Body of pancreas (tissue), 4 donors: ENCODE measurements at regions not wholly inside any gene's neighbourhood (a gene's known extent, or its start where the extent isn't known, plus 50 kb on each side); places are given as distances from the start of the nearest gene placed in this dataset.

ENCODE experiments used
- ATAC-seq: fragments of 150-250 bp; one replicate; pipeline ENCODE4 v1.9.1; 2016
- DNase-seq, 4 donors: peaks; one replicate each; pipeline ENCODE4 v3.0.0-alpha.2; 2019
- H3K27ac ChIP-seq, 4 donors: fragments of 200-600 bp; sonication (generic); 1 replicate in 3 of 4; 2 replicates in 1 of 4; pipeline versions ENCODE4 v1.5.1 to v1.6.1; 2016 to 2019; ENCODE audit warnings: mild to moderate bottlenecking in 1 of 4, mixed read lengths in 1 of 4, moderate library complexity in 1 of 4
- H3K27me3 ChIP-seq, 2 donors: fragments of 200-600 bp; sonication (generic); one replicate each; pipeline ENCODE4 v1.6.0; 2016; ENCODE audit warnings: mild to moderate bottlenecking in 1 of 2
- H3K36me3 ChIP-seq, 2 donors: fragments of 200-600 bp; sonication (generic); replicated peaks in 1 of 2; 2 replicates each; pipeline ENCODE4 v1.5.1; 2016; ENCODE audit warnings: low read depth in 2 of 2; ENCODE audit not compliant: insufficient read depth in 1 of 2
- H3K4me1 ChIP-seq: fragments of 200-600 bp; sonication (generic); one replicate; pipeline ENCODE4 v1.6.0; 2016
- H3K4me3 ChIP-seq, 2 donors: fragments of 200-600 bp; sonication (generic); 1 replicate in 1 of 2; 2 replicates in 1 of 2; pipeline ENCODE4 v1.5.1; 2016 to 2019
- H3K9me3 ChIP-seq, 3 donors: fragments of 200-600 bp; sonication (generic); 1 replicate in 2 of 3; 2 replicates in 1 of 3; pipeline ENCODE4 v1.5.1; 2016
- CTCF ChIP-seq, 7 experiments: fragments of 450-650 bp in 4 of 7; fragments of 200-600 bp in 3 of 7; sonication (generic) in 3 of 7; IDR thresholded peaks; one replicate each; pipeline ENCODE4 v1.5.1; 2016 to 2019; ENCODE audit warnings: antibody characterized with exemption in 7 of 7
- POLR2A ChIP-seq, 3 donors: fragments of 450-650 bp; IDR thresholded peaks; one replicate each; pipeline ENCODE4 v1.6.1; 2016; ENCODE audit warnings: antibody characterized with exemption in 3 of 3, mild to moderate bottlenecking in 2 of 3
- WGBS, 2 donors: methylation state at CpG; one replicate each; pipeline ENCODE4 v1.1.5; 2017; 5-methylcytosine and 5-hydroxymethylcytosine counted together
- intact Hi-C: fragments of 100-400 bp; cut with DNase I; formaldehyde crosslinking; loops from one replicate; pipeline ENCODE4 v1.15.1; 2023

GRCh38 chr22:47435204-47435487, 672.7 kb downstream of the TBC1D22A start:
- Histone ChIP-seq H3K4me3 (no peak overlapping the region), H3K36me3 (no peaks in the 10 kb centered on the region), H3K27me3 (no peaks in the 10 kb centered on the region), H3K9me3 (peaks cover 0 to 4% (median 0%) of the 10 kb centered on the region in 3 donors), H3K27ac (no peak overlapping the region), H3K4me1 (no peaks in the 10 kb centered on the region)
- DNase-seq (no peak), ATAC-seq (no peak)
- TF ChIP-seq POLR2A (IDR thresholded peaks at IDR 0.05): no peak
- TF ChIP-seq CTCF (IDR thresholded peaks at IDR 0.05): no peak
- intact Hi-C loops: no loop called here
- 62 to 65% methylated on average over 5 of the region's 5 CpGs for WGBS, 2 donors

GRCh38 chr22:47434336-47435203, 672.1 kb downstream of the TBC1D22A start:
- no peak overlapping the region for H3K4me3 ChIP-seq
- H3K36me3 ChIP-seq: no peaks in the 10 kb centered on the region
- TF ChIP-seq CTCF (IDR thresholded peaks at IDR 0.05) (no peak), POLR2A (IDR thresholded peaks at IDR 0.05) (no peak)
- H3K4me1 ChIP-seq: no peaks in the 10 kb centered on the region
- peaks cover 0 to 4% (median 0%) of the 10 kb centered on the region in 3 donors for H3K9me3 ChIP-seq
- ATAC-seq (no peak), DNase-seq (no peak)
- no peaks in the 10 kb centered on the region for H3K27me3 ChIP-seq
- WGBS, 2 donors: 76 to 77% methylated on average over 17 of the region's 17 CpGs
- no peak overlapping the region for H3K27ac ChIP-seq
- intact Hi-C loops: no loop called here

- TF ChIP-seq POLR2A (IDR thresholded peaks at IDR 0.05): no peak
- no peak for TF ChIP-seq CTCF (IDR thresholded peaks at IDR 0.05)
- WGBS, 2 donors: 60 to 83% methylated on average over 5 of the region's 5 CpGs
- ATAC-seq: no peak
These were observed 671.2 kb downstream of the TBC1D22A start for GRCh38 chr22:47433627-47434026.

GRCh38 chr22:47432683-47433082, 670.2 kb downstream of the TBC1D22A start:
- Histone ChIP-seq H3K4me1 (no peaks in the 10 kb centered on the region), H3K36me3 (no peaks in the 10 kb centered on the region), H3K9me3 (peaks cover 0 to 2% (median 0%) of the 10 kb centered on the region in 3 donors), H3K27ac (no peak overlapping the region), H3K4me3 (no peak overlapping the region), H3K27me3 (no peaks in the 10 kb centered on the region)
- DNase-seq: no peak
- no peak for ATAC-seq
- 53 to 71% methylated on average over 7 of the region's 7 CpGs for WGBS, 2 donors
- intact Hi-C loops: no loop called here
- TF ChIP-seq POLR2A (IDR thresholded peaks at IDR 0.05) (no peak), CTCF (IDR thresholded peaks at IDR 0.05) (no peak)

More at GRCh38 chr22:47433627-47434026, 671.2 kb downstream of the TBC1D22A start:
- peaks cover 0 to 4% (median 0%) of the 10 kb centered on the region in 3 donors for H3K9me3 ChIP-seq
- H3K4me1 ChIP-seq: no peaks in the 10 kb centered on the region
- H3K4me3 ChIP-seq: no peak overlapping the region
- no peaks in the 10 kb centered on the region for H3K36me3 ChIP-seq
- no peak for DNase-seq
- intact Hi-C loops: no loop called here
- H3K27ac ChIP-seq: no peak overlapping the region
- no peaks in the 10 kb centered on the region for H3K27me3 ChIP-seq
